ENCODE measurements at regions not wholly inside any gene's neighbourhood (a gene's known extent, or its start where the extent isn't known, plus 50 kb on each side); places are given as distances from the start of the nearest gene placed in this dataset.
"Not testable (repeated sequence)": the region's sequence is repeated elsewhere in the genome, so short reads cannot be mapped to it uniquely, and the experiment has no call there.

DNA sequence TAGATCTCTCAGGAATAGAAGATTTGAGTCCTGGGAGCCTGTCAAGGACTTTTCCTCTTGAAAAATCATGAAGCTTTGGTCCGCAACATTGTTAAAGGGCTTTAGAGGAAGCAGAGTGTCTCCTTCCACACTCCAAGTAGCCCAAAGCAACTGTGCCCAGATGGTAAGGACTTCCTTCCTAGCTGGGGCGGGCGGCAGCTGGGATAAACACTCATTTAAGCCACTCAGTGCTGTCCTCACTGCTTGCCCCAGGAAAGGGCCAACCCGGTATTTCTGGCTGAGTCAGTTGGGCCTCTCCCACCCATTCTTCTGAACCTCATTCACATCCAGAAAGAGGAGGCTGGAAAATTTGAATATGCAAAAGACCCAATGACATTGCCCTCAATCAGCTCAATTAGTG lies 144.3 kb downstream of the CHIC2 start:
- DNase-seq: no peak

DNA sequence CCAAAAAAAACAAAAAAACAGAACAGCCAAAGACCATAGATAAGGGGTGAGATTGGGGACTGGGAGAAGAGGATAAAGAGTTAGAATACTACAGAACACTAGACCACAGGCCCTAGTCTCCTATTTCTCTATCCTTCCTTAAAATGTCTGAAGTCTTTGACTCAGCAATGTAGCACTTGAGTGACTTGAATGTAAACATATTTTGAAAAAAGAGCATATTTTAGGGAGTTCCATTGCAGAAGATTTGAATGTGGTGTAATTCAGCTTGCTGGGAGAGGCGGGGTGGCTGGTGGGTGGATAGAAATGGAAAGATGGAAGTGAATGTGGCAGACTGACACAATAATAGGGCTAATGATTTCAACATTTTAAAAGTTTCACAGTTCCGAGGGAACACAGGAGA lies 144.9 kb downstream of the CHIC2 start:
- no peak for DNase-seq

DNA sequence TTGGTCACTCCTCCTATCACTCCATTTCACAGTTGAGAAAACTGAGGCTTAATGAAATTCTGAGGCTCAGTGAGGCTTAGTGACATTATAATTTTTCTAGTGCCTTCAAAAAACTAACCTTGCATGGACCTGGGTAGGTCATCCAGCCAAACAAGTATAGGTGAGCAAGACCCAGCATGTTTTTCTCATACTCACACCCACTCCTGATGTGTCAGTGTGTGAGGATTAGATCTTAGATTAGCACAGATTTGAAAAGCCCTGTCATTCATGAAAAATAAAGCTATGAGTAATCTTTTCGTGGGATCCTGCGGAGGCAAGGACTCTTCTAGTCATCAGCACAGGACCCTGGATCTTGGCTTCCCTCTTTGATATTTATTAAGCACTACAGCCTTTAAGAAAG lies 146.7 kb downstream of the CHIC2 start:
- no peak for DNase-seq

DNA sequence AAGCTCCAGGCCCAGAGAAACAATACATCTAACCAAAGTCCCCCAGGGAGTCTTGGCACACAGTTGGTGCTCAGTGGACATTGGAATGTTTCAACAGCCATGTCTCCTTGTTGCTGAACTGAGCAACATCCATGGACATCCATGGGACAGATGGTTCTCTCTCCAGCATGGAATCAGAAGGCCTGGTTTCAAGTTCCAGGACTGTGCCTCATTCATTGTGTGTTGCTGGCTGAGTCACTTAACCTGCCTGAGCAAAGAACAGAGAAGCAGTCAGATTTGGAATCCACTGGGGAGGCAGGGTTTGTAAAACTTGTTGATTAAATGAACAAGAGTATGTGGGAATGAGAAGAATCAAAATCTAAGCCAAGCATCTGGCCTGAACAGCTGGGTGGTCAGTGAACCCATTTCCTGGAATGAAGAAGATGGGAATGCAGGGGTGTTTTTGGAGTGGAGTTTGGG lies 147.9 kb downstream of the CHIC2 start:
- DNase-seq: no peak

DNA sequence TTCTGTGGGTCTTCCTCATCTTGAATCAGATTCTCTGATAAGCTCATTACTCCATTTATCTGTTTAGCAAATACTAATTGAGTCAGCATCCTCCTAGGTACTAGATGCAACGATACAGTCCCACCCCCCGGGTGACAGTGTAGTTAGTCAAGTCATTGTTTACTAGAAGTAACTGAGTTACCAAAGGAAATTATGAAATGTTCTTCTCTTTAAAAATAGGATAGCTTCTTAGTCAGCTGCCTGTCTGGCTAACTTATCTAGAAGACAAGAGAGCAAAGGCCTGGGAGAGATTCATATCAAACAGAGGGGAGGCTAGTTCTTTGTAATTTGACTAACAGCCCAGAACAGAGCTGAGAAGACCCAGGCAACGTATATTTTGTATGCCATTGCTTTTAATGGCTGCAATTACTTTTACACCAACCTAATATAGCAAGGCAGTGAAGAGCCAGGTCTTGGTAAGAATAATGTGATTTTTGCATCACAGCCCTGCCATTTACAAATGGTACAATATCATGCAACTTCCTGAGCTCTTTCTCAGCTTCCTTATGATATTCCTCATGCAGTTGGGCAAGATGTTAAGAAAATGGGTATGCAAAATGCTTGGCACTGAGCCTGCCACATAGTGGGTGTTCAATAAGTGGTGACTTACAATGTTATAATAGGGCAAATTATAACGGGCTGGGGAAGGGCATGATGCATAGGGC lies 149.9 kb downstream of the CHIC2 start:
- DNase-seq: no peak

DNA sequence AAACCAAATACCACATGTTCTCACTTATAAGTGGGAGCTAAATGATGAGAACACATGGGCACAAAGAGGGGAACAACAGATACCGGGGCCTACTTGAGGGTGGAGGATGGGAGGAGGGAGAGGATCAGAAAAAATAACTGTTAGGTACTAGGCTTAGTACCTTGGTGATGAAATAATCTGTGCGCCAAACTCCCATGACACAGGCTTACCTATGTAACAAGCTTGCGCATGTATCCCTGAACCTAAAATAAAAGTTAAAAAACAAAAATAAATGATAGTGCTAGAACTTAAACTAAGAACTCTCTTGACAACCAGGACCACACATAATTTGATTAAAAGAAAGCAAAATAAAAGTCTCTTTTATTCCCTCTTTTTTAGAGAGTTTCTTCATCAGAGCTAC lies 150.6 kb downstream of the CHIC2 start:
- DNase-seq: no peak

DNA sequence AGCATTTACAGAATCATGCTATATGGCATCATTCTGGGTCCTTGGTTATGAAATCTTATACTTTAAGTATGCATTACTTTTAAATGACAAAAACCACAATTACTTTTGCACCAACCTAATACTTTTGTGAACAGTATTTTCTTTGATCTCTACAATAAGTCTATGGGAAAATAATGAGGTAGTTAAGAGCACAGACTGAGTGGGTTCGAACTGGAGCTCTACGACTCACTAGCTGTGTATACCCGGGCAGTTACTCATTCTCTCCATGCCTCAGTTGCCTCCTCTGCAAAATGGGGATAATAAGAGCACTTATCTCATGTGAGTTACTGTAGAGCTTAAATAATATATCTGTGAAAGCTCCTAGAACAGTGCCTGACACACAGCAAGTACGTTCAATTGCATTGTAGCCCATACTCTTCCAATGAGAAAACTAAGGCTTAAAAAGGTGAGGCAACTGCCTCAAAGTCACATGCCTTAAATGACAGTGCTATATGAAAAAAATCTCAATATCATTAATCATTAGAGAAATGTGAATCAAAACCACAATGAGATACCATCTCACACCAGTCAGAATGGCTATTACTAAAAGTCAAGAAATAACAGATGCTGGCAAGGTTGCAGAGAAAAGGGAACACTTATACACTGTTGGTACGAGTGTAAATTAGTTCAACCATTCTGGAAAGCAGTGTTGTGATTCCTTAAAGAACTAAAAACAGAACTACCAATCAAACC lies 151.5 kb downstream of the CHIC2 start:
- DNase-seq: no peak

DNA sequence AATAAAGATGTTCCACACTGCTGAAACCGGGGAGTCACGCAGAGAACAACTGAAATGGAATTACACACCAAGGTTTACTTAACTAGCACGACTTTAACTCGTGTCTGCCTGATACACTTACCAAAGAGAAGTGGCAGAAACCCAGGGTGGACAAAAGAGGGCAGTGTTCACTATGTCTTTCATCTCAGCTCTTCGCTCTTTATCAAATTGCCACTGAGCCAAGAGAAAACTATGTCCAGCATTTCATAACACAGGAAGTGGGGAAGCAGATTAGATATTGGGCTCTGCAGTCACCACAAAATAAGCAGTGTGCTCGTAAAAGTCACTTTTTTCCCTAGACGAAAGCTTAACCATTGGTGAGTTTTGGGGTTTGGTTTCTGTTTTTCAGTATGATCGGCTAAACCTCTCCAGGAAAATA lies 155.7 kb downstream of the CHIC2 start:
- peak; percentile 97 for DNase-seq

DNA sequence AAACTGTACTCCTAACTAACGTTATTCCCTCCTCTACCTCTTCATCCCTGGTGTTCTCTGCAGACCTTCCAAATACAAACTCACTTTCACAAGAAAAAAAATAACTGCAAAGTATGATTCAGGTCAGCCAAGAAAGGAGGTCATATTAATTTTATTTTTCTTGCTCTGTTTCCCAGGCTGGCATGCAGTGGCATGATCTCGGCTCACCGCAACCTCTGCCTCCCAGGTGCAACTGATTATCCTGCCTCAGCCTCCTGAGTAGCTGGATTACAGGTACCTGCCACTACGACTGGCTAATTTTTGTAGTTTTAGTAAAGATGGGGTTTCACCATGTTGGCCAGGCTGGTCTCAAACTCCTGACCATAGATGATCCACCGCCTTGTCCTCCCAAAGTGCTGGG lies 156.6 kb downstream of the CHIC2 start:
- DNase-seq: peak; percentile 27

DNA sequence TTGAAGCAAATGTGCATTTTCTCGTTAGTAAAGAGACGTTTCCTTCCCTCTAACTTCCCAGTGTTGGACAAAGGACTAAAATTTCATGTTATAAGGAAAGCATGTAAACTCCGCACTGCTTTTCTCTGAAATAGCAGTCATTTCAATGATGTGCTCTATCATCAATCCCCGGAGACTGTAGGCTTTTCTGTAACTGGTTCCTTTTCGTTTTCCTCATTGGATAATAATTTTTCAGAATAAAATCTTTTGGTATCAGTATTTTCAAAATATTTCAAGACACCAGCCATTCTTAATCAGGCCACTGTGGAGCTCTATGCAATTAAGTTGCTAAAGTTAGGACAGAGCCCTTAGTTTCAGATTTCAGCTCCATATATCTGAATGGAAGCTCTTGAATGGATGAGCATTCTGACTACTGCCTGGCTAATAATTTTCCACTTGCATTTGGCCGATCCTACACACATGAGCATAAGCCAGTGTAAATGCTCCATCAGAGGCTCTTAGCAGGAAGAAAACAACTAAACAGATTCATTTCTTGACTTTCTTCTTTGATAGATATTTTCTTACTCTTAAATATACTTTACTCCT lies 157.7 kb downstream of the CHIC2 start:
- DNase-seq: peak; percentile 42

DNA sequence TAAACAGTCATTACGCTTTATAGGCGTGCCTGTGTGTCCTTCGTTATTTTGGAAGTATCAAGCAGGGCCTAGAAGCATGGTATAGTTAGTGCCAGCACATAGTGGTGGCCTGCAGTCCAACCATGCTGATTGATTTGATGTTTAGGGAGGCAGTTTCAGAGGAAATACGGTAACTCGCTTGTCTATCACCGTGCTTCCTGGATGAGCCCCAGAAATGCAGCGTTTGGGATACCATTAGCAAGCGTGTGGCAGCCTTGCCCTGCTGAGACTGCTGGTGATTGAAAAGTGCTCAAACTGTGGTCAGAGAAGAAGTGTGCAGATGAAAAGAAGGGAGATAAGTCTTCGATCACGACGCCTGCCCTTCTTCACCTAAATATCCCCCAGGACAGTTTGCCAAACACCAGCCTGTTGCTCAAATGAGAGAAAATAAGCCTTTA lies 158.4 kb downstream of the CHIC2 start:
- DNase-seq: peak; percentile 95

DNA sequence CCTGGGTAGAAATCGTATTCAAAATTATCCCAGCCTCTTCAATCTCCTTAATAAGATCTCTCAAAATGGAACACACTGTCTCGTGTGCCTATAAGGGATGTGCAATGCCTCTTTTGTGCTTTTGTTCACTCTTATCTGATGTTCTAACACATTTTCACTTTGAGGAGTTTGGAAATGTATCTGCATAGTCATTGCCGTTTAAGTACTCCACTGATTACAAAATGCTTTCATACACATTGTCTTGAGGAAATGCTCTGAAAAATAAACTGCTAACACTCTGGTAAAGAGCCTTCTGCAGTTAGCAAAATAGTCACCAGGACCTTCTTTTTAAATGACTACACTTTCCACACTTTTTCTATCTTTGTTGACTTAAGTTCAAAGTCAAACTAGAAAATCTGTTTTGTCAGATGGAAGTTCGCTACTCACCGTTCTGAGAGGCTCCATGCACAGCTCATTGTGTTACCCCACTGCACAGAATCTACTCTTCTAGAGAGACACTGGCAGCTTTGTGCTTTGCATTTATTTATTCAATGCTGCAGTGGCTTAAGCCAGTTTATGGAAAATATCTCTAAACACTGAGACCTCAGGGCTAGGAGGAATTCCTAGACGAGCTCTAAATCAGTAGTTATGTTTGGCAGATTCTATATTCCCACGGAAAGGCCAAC lies 159.0 kb downstream of the CHIC2 start:
- DNase-seq: no peak

DNA sequence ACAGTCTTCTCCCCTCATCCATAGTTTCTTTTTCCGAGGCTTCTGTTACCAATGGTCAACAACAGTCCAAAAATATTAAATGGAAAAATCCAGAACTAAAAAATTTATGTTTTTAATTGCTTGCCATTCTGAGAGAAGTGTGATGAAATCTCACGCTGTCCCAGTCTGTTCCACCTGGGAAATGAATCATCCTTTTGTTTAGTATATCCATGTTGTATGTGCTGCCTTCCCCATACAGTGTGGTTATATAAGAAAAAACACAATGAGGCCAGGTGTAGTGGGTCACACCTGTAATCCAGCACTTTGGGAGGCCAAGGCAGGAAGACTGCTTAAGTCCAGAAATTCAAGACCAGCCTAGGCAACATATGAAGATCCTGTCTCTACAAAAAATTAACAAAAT lies 161.6 kb downstream of the CHIC2 start:
- DNase-seq: no peak

DNA sequence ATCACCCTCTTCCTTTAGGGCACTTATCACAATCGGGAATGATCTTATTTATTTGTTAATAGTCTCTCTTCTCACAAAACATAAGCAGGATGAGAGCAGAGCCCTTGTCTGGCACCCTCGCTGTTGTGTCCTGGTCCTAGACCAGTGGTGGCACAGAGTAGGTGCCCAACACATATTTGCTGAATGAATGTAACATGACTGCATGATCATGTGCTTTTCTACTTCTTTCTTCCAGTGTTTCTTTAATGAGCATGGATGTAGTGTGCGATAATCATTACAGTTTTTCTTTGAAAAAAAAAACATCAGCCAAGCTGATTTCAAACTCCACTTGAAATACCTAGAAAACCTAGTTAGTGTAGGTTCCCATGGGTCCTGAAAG lies 164.1 kb downstream of the CHIC2 start:
- no peak for DNase-seq

DNA sequence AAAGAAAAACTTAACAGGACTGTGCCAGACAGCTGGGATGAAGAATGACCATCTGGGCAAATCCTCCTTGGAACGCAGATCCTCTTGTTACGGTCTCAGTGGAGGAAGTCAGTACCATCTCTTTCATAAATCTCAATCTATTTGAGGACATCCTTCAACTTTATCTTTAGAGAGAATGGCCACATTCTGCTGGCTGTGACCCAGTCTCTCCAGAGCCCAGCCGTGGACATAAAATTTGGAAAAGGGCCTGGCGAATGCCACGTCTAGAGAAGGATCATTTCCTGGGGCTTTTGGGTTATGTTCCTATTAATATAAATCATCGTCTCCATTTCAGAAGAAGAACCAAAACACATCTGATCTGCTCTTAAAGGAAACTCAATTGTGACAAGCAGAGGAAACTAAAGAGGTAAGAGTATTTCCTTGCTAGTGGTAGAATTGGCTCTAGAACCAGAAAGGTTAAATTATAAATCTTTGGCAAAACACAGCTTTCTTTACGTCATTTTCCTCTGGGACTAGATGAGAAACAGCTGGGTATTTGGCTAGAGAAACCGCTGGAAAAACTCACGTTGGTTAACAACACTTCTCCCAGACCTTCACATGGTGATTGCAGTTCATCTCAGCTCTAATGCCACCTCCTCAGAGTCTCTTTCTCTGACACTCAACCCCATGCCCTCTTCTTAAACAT lies 164.7 kb downstream of the CHIC2 start:
- no peak for DNase-seq

DNA sequence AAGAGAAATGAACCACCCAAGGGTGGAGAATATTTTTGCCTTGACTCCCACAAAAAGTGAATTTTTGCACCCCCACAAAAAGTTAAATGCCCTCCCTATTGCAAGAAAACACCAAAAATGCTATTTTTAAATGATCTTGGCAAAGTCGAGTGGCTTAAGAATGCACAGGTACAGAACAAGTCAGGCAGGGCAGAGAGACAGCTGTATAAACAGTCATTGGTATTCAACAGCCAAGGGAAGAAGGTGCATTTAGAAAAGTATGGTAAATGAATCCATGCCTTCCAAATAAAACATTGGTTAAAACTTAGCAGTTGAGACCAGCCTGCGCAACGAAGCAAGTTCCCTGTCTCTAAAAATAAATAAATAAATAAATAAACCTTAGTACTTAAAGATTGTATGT lies 169.3 kb downstream of the CHIC2 start:
- peak; percentile 79 for DNase-seq

DNA sequence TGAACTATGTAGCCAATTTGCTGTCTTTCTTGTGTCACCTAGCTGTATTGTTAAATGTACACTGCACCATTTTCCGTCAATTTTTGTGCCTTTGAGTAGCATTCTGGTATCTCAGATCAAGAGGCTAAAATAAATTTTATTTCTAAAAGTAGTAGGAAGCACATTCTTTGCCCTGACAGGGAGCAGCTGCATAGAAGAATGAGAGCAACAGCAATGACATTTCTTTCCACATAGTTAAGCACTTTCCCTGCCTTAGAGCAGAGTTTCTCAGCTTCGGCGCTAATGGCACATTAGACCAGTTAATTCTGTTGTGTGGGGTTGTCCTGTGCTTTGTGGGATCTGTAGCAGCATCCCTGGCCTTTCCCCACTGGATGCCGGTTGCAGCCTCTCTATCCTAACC lies 173.9 kb downstream of the CHIC2 start:
- DNase-seq: no peak

DNA sequence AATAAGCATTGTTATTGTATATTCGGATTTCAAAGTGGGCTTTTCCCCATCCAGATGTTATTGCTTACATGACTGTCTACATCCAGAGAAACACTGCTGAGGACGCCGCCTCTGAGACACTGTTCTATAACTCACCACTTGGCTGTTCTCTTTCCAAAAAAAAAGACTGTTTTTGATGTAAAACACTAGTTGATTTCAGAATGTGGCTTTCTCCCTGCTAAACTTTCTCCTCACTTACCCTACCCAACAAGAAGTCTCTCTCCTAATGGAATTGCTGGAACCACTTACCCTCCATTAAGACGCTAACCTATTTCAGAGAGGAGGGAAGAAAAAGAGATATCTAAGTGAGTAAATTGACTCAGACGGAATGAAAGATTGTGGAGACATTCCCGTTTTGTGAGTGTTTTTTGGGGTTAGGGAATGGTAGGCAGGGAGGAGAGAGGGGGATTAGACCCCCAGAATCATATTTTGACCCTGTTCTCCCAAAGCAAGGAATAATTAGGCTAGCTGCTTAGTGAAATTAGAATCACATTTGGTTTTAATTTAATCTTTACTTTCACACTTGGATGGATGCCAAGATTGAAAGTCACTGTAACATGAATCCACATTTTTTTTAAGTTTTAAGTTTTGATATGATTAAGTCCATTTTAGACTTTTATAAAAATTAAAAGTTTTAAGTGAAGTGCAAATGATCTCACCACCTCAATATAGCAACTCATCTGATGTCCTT lies 174.9 kb downstream of the CHIC2 start:
- no peak for DNase-seq

DNA sequence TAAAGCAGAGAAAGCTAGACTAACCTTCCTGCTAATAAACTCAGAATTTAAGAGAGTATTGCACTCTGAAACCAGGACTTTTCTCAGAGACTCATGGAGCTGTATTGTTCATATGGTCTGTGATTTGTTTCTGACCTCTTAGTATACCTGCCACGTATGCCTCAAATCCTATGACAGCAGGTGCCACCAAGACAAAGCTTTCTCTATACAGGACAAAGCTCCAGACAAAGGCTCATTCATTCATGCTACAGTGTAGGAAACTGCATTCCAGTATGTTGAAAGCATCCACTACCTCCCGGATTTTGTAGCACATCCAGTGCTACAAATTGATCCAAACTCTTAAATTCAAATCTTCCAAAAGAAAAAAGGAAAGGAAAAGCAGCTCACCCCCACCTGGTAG lies 178.3 kb downstream of the CHIC2 start:
- no peak for DNase-seq

DNA sequence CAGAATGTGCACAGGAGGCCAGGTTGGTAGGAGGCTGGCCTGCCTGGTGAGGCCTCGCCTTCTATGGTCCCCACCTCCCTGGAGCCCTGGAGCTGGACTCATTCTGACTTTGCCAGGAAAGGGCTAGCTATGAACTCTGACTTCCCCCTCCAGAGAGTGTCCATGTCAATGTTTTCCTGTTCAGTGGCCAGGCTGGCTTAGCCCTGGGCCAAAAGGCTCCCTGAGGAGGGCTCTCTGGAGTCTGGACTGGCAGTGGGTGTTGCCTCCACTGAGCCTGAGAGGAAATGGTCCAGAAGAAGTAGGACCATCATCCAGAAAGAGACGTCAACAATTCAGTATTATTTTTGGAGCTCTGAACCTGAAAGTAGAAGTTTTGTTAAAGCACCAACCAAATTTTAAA lies 178.7 kb downstream of the CHIC2 start:
- DNase-seq: no peak

DNA sequence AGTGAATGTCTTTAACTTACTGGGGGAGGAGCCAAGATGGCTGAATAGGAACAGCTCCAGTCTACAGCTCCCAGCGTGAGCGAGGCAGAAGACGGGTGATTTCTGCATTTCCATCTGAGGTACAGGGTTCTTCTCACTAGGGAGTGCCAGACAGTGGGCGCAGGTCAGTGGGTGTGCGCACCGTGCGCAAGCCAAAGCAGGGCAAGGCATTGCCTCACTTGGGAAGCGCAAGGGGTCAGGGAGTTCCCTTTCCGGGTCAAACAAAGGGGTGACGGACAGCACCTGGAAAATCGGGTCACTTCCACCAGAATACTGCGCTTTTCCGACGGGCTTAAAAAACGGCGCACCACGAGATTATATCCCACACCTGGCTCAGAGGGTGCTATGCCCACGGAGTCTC lies 187.3 kb downstream of the CHIC2 start:
- not testable (repeated sequence) for DNase-seq

DNA sequence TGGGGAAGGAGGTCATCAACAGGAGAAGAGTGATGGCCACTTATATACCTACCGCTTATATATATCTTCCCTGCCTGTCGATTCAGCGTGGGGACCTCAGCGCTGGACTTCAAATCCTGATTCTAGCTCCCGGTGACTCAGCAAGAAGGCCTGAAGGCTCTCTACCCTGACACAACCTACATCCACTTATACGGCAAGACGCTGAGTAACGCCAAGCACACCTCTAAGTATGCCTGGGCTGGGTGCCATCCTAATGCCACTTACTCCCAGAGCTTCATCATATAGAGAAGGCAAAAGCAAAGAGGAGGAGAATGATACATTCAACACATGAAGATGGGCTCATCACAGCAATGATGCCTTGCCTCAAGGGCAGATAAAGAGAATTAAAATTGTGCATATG lies 198.3 kb downstream of the CHIC2 start:
- DNase-seq: no peak
